OCI-LY3 (cell line): ENCODE measurements at regions not wholly inside any gene's neighbourhood (a gene's known extent, or its start where the extent isn't known, plus 50 kb on each side); places are given as distances from the start of the nearest gene placed in this dataset.

Experiments
- CTCF ChIP-seq: fragments of 200-600, 300-600 bp; sonication (generic); IDR thresholded peaks from 2 replicates; pipeline ENCODE4 v1.5.1; 2014; ENCODE audit warnings: antibody characterized with exemption, low read length, low read depth
- EZH2phosphoT487 ChIP-seq: fragments of 200-600 bp; shearing (Covaris generic); IDR thresholded peaks from 2 replicates; pipeline ENCODE4 v1.6.1; 2018; ENCODE audit warnings: antibody characterized with exemption, mixed run types, low read depth

- TF ChIP-seq CTCF (no peak), EZH2phosphoT487 (no peak)
Measured at GRCh38 chr5:125316915-125317535, 570.6 kb upstream of the ZNF608 start.
